ENCODE measurements at regions not wholly inside any gene's neighbourhood (a gene's known extent, or its start where the extent isn't known, plus 50 kb on each side); places are given as distances from the start of the nearest gene placed in this dataset.

- Histone ChIP-seq H3K27ac (ENCODE audit: insufficient read depth, low read length) (no peak overlapping the region), H2AK9ac (replicated peaks; ENCODE audit: low read depth, low read length, poor library complexity) (no peak overlapping the region), H3K14ac (replicated peaks; ENCODE audit: low read depth, low read length) (no peak overlapping the region), H4K8ac (ENCODE audit: low read depth in 2 of 2, low read length in 2 of 2) (no peak overlapping the region), H2BK120ac (ENCODE audit: low read depth, low read length) (no peak overlapping the region), H4K20me1 (ENCODE audit: insufficient read depth, low read length) (no peaks in the 10 kb centered on the region), H3K9me1 (ENCODE audit: insufficient read depth, low read length) (no peaks in the 10 kb centered on the region), H2BK20ac (ENCODE audit: low read depth, low read length) (no peak overlapping the region), H2BK15ac (ENCODE audit: low read depth, low read length) (no peak overlapping the region), H3K4me1 (ENCODE audit: control insufficient read depth, insufficient read depth, low read length) (no peaks in the 10 kb centered on the region), H4K91ac (ENCODE audit: insufficient read depth, low read depth, low read length) (no peak overlapping the region), H3K9ac (ENCODE audit: low read depth, low read length) (no peak overlapping the region), H3K56ac (ENCODE audit: extremely low read depth, insufficient read depth, low read length) (no peak overlapping the region), H3K36me3 (ENCODE audit: control insufficient read depth, insufficient read depth, low read length) (no peaks in the 10 kb centered on the region), H3K79me1 (ENCODE audit: low read depth in 1 of 2, low read length in 2 of 2) (no peaks in the 10 kb centered on the region), H3K18ac (ENCODE audit: low read depth, low read length) (no peak overlapping the region), H3K4me2 (ENCODE audit: low read depth, low read length) (no peak overlapping the region), H2BK5ac (ENCODE audit: low read depth, low read length, poor library complexity, severe bottlenecking) (no peak overlapping the region), H3K27me3 (ENCODE audit: control insufficient read depth, insufficient read depth, low read length) (no peaks in the 10 kb centered on the region), H2AFZ (replicated peaks; ENCODE audit: low read length, poor library complexity) (no peak overlapping the region), H2AK5ac (ENCODE audit: low read depth, low read length) (no peak overlapping the region), H3K4me3 (ENCODE audit: insufficient read depth, low read depth, low read length) (no peak overlapping the region), H4K5ac (ENCODE audit: low read depth, low read length) (no peak overlapping the region), H3K9me3 (ENCODE audit: control insufficient read depth, insufficient read depth, low read length) (no peaks in the 10 kb centered on the region), H3K4ac (ENCODE audit: low read depth, low read length) (no peak overlapping the region), H3K23ac (ENCODE audit: low read depth, low read length) (no peak overlapping the region)
- dilution Hi-C loops (cut with HindIII; ENCODE audit: low sequenced_read_pairs, unreplicated experiment) (no loop called here), in situ Hi-C loops (cut with MboI; ENCODE audit: low sequenced_read_pairs) (no loop called here), intact Hi-C loops (cut with micrococcal nuclease) (no loop called here)
- 38% methylated on average over 1 of the region's 2 CpGs; no CpG with 5 or more reads in 1 of the 2 experiments for WGBS, 2 experiments (ENCODE audit: extremely low coverage in 2 of 2, insufficient read length in 1 of 2)
- POLR2A ChIA-PET (ENCODE audit: unreplicated experiment) = no interaction called here
- ATAC-seq (ENCODE audit: low read depth) = no peak
- DNase-seq = no peak
- no TSS peak for BruUV-seq (replicated peaks)
- CTCF ChIA-PET = no interaction called here
- TF ChIP-seq MAZ (IDR thresholded peaks at IDR 0.05; ENCODE audit: borderline replicate concordance, low read depth, low read length) (no peak), CEBPB (IDR thresholded peaks at IDR 0.05; ENCODE audit: low read depth, low read length) (no peak), CTCF (conservative IDR thresholded peaks at IDR 0.05; ENCODE audit: low read depth, low read length) (no peak), POLR2A (IDR thresholded peaks at IDR 0.05; ENCODE audit: low read depth, low read length) (no peak), RAD21 (IDR thresholded peaks at IDR 0.05; ENCODE audit: low read length) (no peak), FOS (IDR thresholded peaks at IDR 0.05; ENCODE audit: low read depth, low read length) (no peak), ELK1 (IDR thresholded peaks at IDR 0.05; ENCODE audit: borderline replicate concordance, low read depth, low read length) (no peak), BHLHE40 (IDR thresholded peaks at IDR 0.05; ENCODE audit: low read depth, low read length) (no peak), MXI1 (IDR thresholded peaks at IDR 0.05; ENCODE audit: borderline replicate concordance, low read depth, low read length) (no peak)
Measured at GRCh38 chr5:88488561-88488960, 219.9 kb upstream of the TMEM161B start.

Measured in IMR-90 (cell line).